SK-N-SH (cell line): ENCODE measurements at regions not wholly inside any gene's neighbourhood (a gene's known extent, or its start where the extent isn't known, plus 50 kb on each side); places are given as distances from the start of the nearest gene placed in this dataset.

ENCODE experiments used
- CTCF ChIA-PET: fragments of 300-600, 350-600 bp; formaldehyde crosslinking; extraction: SDS; loops from one replicate; lab custom pipeline; 2021; lab: Yijun Ruan, JAX
- POLR2A ChIA-PET: fragments of 350-600 bp; sonication (Branson Sonifier 250); formaldehyde crosslinking; extraction: SDS; loops from one replicate; lab custom pipeline; 2020; ENCODE audit warnings: antibody characterized with exemption, inconsistent platforms; lab: Yijun Ruan, JAX
- DNase-seq: peaks from one replicate; pipeline ENCODE4 v3.0.0; 2012
- H2AFZ ChIP-seq: fragments of 200-600 bp; sonication (generic); 2 replicates; pipeline ENCODE4 v1.8.1; 2016; ENCODE audit warnings: antibody characterized with exemption, mild to moderate bottlenecking, low read depth
- H3F3A ChIP-seq: fragments of 200-600 bp; sonication (generic); replicated peaks from 2 replicates; pipeline ENCODE3; 2016; ENCODE audit warnings: antibody characterized with exemption, mild to moderate bottlenecking; ENCODE audit not compliant: insufficient read depth
- H3K27ac ChIP-seq, 2 experiments: fragments of 200-500 bp in 1 of 2; fragments of 200-600 bp in 1 of 2; sonication (Bioruptor generic) in 1 of 2; sonication (generic), shearing (Covaris generic) in 1 of 2; 2 replicates each; pipeline versions ENCODE4 v1.5.1 to v1.6.1; 2014 to 2016; ENCODE audit warnings: low read depth in 2 of 2, inconsistent platforms in 1 of 2, low read length in 1 of 2, mild to moderate bottlenecking in 1 of 2, mixed read lengths in 1 of 2
- H3K27me3 ChIP-seq: fragments of 200-600 bp; sonication (generic), shearing (Covaris generic); 2 replicates; pipeline ENCODE4 v1.6.1; 2016; ENCODE audit warnings: mixed run types; ENCODE audit not compliant: insufficient read depth
- H3K36me3 ChIP-seq, 2 experiments: fragments of 200-500 bp in 1 of 2; fragments of 200-600 bp in 1 of 2; sonication (Bioruptor generic) in 1 of 2; sonication (generic) in 1 of 2; replicated peaks in 1 of 2; 2 replicates each; pipeline versions ENCODE3 to v1.5.1; 2014 to 2016; ENCODE audit warnings: low read length in 1 of 2, mild to moderate bottlenecking in 1 of 2; ENCODE audit not compliant: insufficient read depth in 2 of 2, control insufficient read depth in 1 of 2
- H3K4me1 ChIP-seq, 2 experiments: fragments of 200-500 bp in 1 of 2; fragments of 200-600 bp in 1 of 2; sonication (Bioruptor generic) in 1 of 2; sonication (generic), shearing (Covaris generic) in 1 of 2; 2 replicates each; pipeline versions ENCODE4 v1.5.1 to v1.6.1; 2014 to 2016; ENCODE audit warnings: low read depth in 1 of 2, low read length in 1 of 2, mixed run types in 1 of 2; ENCODE audit not compliant: insufficient read depth in 2 of 2, control insufficient read depth in 1 of 2
- H3K4me2 ChIP-seq: fragments of 200-600 bp; sonication (generic), shearing (Covaris generic); 2 replicates; pipeline ENCODE4 v1.6.1; 2017; ENCODE audit warnings: mixed run types
- H3K4me3 ChIP-seq, 2 experiments: fragments of 200-500 bp in 1 of 2; fragments of 200-600 bp in 1 of 2; sonication (Bioruptor generic) in 1 of 2; sonication (generic), shearing (Covaris generic) in 1 of 2; 2 replicates each; pipeline versions ENCODE4 v1.5.1 to v1.8.1; 2014 to 2016; ENCODE audit warnings: low read depth in 2 of 2, inconsistent platforms in 1 of 2, low read length in 1 of 2, mild to moderate bottlenecking in 1 of 2, mixed read lengths in 1 of 2, moderate library complexity in 1 of 2
- H3K79me2 ChIP-seq: fragments of 200-600 bp; sonication (generic); 2 replicates; pipeline ENCODE4 v1.8.1; 2017; ENCODE audit warnings: mild to moderate bottlenecking; ENCODE audit not compliant: insufficient read depth
- H3K9ac ChIP-seq: fragments of 200-600 bp; sonication (generic); 2 replicates; pipeline ENCODE4 v1.6.1; 2017; ENCODE audit warnings: mixed run types
- H3K9me2 ChIP-seq: fragments of 200-600 bp; sonication (generic); 2 replicates; pipeline ENCODE4 v1.6.1; 2017; ENCODE audit warnings: mixed run types
- H3K9me3 ChIP-seq: fragments of 200-600 bp; sonication (generic); 2 replicates; pipeline ENCODE4 v1.6.1; 2017; ENCODE audit warnings: mixed run types, mild to moderate bottlenecking, moderate library complexity
- H4K20me1 ChIP-seq: fragments of 200-600 bp; sonication (generic); 2 replicates; pipeline ENCODE4 v1.6.1; 2017; ENCODE audit warnings: mild to moderate bottlenecking, mixed run types; ENCODE audit not compliant: insufficient read depth
- EZH2phosphoT487 ChIP-seq: fragments of 200-600 bp; sonication (generic); IDR thresholded peaks from 2 replicates; pipeline ENCODE4 v1.6.1; 2017; ENCODE audit warnings: low read depth, mixed run types, mild to moderate bottlenecking, antibody characterized with exemption, moderate library complexity, borderline replicate concordance
- FOSL2 ChIP-seq: IDR thresholded peaks from 2 replicates; pipeline ENCODE4 v1.4.0; 2012; ENCODE audit warnings: low read depth, mild to moderate bottlenecking, moderate library complexity, borderline replicate concordance
- FOXM1 ChIP-seq: IDR thresholded peaks from 2 replicates; pipeline ENCODE4 v1.4.0; 2012; ENCODE audit warnings: low read depth, mild to moderate bottlenecking
- GABPA ChIP-seq: IDR thresholded peaks from 2 replicates; pipeline ENCODE4 v1.4.0; 2012; ENCODE audit warnings: low read depth, mild to moderate bottlenecking
- MEF2A ChIP-seq: IDR thresholded peaks from 2 replicates; pipeline ENCODE4 v1.4.0; 2012; ENCODE audit warnings: low read depth, borderline replicate concordance
- RXRA ChIP-seq: IDR thresholded peaks from 2 replicates; pipeline ENCODE4 v1.4.0; 2012; ENCODE audit warnings: low read depth, mild to moderate bottlenecking, borderline replicate concordance
- SMC3 ChIP-seq: IDR thresholded peaks from 2 replicates; pipeline ENCODE4 v1.6.1; 2012; ENCODE audit warnings: low read depth, low read length, improper control_type of control experiment
- TCF12 ChIP-seq: IDR thresholded peaks from 2 replicates; pipeline ENCODE4 v1.4.0; 2012
- TEAD4 ChIP-seq: IDR thresholded peaks from 2 replicates; pipeline ENCODE4 v1.4.0; 2012; ENCODE audit warnings: mild to moderate bottlenecking, borderline replicate concordance; ENCODE audit not compliant: insufficient read depth
- WGBS: methylation state at CpG from one replicate; pipeline ENCODE4 v1.1.6; 2017; ENCODE audit warnings: low lambda C conversion rate; 5-methylcytosine and 5-hydroxymethylcytosine counted together
- TF ChIP-seq, protein P1 (sequence below): IDR thresholded peaks from 2 replicates; pipeline ENCODE4; 2012
- TF ChIP-seq, protein P2 (sequence below): fragments of 150-350 bp; IDR thresholded peaks from 2 replicates; pipeline ENCODE4 v1.6.1; 2016; ENCODE audit warnings: mild to moderate bottlenecking, low read depth, low read length
- TF ChIP-seq, protein P3 (sequence below): IDR thresholded peaks from 2 replicates; pipeline ENCODE4 v1.4.0; 2012; ENCODE audit warnings: low read depth, borderline replicate concordance
- TF ChIP-seq, protein P4 (sequence below): IDR thresholded peaks from 2 replicates; pipeline ENCODE4 v1.6.1; 2012; ENCODE audit warnings: mild to moderate bottlenecking, low read depth, low read length, moderate library complexity
- TF ChIP-seq, protein P5 (sequence below): IDR thresholded peaks from 2 replicates; pipeline ENCODE4 v1.4.0; 2012; ENCODE audit warnings: low read depth, borderline replicate concordance

DNA sequence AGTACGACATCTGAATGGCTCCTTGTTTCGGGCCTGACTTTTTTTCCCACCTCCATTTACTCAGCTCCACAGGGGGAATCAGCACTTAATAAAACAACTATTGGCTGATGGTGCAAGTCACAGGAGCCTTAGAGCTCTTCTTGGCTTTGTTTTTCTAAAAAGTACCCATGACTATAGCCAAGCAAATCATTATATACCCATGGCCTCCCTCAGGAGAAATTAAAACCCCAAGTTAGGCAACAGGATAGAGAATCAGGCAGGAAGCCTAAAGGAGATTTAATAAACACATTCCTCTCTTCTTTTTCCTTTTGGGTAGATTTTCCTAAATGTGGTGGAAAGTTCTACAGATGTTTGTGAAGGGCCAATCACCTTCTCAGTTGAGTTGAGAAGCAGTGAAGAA lies 91.9 kb upstream of the RBPJ start:
- Histone ChIP-seq H3K27me3 (no peaks in the 10 kb centered on the region; the same call in 1 of the 2 replicates), H3K9ac (no peak overlapping the region), H2AFZ (no peak overlapping the region), H3K9me3 (no peaks in the 10 kb centered on the region), H3K4me2 (no peak overlapping the region), H3K36me3 (no peaks in the 10 kb centered on the region), H3K4me1 (peaks cover 0 to 4% of the 10 kb centered on the region in 2 experiments; a peak in 1 of 4 replicates), H3K4me3 (no peak overlapping the region), H3K9me2 (no peaks in the 10 kb centered on the region), H3K79me2 (no peaks in the 10 kb centered on the region), H4K20me1 (no peaks in the 10 kb centered on the region), H3K27ac (no peak overlapping the region), H3F3A (no peaks in the 10 kb centered on the region)
- TF ChIP-seq FOXM1: no peak
- TF ChIP-seq, protein P1, sequence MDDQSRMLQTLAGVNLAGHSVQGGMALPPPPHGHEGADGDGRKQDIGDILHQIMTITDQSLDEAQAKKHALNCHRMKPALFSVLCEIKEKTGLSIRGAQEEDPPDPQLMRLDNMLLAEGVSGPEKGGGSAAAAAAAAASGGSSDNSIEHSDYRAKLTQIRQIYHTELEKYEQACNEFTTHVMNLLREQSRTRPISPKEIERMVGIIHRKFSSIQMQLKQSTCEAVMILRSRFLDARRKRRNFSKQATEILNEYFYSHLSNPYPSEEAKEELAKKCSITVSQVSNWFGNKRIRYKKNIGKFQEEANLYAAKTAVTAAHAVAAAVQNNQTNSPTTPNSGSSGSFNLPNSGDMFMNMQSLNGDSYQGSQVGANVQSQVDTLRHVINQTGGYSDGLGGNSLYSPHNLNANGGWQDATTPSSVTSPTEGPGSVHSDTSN: no peak
- TF ChIP-seq, protein P2, sequence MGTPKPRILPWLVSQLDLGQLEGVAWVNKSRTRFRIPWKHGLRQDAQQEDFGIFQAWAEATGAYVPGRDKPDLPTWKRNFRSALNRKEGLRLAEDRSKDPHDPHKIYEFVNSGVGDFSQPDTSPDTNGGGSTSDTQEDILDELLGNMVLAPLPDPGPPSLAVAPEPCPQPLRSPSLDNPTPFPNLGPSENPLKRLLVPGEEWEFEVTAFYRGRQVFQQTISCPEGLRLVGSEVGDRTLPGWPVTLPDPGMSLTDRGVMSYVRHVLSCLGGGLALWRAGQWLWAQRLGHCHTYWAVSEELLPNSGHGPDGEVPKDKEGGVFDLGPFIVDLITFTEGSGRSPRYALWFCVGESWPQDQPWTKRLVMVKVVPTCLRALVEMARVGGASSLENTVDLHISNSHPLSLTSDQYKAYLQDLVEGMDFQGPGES: no peak
- no peak for TF ChIP-seq MEF2A
- no peak for TF ChIP-seq TCF12
- TF ChIP-seq, protein P3, sequence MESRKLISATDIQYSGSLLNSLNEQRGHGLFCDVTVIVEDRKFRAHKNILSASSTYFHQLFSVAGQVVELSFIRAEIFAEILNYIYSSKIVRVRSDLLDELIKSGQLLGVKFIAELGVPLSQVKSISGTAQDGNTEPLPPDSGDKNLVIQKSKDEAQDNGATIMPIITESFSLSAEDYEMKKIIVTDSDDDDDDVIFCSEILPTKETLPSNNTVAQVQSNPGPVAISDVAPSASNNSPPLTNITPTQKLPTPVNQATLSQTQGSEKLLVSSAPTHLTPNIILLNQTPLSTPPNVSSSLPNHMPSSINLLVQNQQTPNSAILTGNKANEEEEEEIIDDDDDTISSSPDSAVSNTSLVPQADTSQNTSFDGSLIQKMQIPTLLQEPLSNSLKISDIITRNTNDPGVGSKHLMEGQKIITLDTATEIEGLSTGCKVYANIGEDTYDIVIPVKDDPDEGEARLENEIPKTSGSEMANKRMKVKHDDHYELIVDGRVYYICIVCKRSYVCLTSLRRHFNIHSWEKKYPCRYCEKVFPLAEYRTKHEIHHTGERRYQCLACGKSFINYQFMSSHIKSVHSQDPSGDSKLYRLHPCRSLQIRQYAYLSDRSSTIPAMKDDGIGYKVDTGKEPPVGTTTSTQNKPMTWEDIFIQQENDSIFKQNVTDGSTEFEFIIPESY: no peak
- no peak for TF ChIP-seq EZH2phosphoT487
- no peak for TF ChIP-seq FOSL2
- TF ChIP-seq SMC3: no peak
- no peak for TF ChIP-seq RXRA
- ChIA-PET POLR2A (no interaction called here), CTCF (interaction anchor here (1.0 kb wide), 1 partner anchor 102 kb away, joined by 3 read pairs; no protein-coding TSS in a partner anchor)
- DNase-seq: no peak
- 92% methylated on average over 2 of the region's 2 CpGs for WGBS

DNA sequence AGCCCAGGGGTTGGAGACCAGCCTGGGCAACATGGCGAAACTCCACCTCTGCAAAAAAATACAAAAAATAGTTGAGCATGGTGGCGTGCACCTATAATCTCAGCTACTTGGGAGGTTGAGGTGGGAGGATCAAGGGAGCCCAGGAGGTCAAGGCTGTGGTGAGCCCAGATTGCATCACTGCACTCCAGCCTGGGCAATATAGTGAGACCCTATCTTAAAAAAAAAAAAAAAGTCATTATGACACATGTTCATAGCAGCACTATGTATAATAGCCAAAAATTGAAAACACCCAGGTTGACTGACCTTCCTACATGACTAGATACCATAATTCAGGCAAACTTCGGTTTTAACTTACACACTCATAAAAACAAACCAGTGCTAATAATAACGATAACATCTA lies 90.8 kb upstream of the RBPJ start:
- H3K4me3 ChIP-seq: no peak overlapping the region
- H3F3A ChIP-seq: no peaks in the 10 kb centered on the region
- H3K27me3 ChIP-seq: no peaks in the 10 kb centered on the region; the same call in 1 of the 2 replicates
- H3K9ac ChIP-seq: no peak overlapping the region
- no peaks in the 10 kb centered on the region for H3K9me3 ChIP-seq
- WGBS: 80% methylated on average over 4 of the region's 4 CpGs
- H3K27ac ChIP-seq: no peak overlapping the region
- H2AFZ ChIP-seq: no peak overlapping the region
- ChIA-PET CTCF (interaction anchor here (0.9 kb wide), 1 partner anchor 100 kb away, joined by 3 read pairs; no protein-coding TSS in a partner anchor), POLR2A (no interaction called here)
- no peak for DNase-seq
- no peaks in the 10 kb centered on the region for H3K36me3 ChIP-seq
- H4K20me1 ChIP-seq: no peaks in the 10 kb centered on the region
- H3K4me2 ChIP-seq: no peak overlapping the region
- no peaks in the 10 kb centered on the region for H3K9me2 ChIP-seq
- H3K79me2 ChIP-seq: no peaks in the 10 kb centered on the region
- H3K4me1 ChIP-seq: peaks cover 0 to 4% of the 10 kb centered on the region in 2 experiments; a peak in 1 of 4 replicates
- TF ChIP-seq, protein P3: no peak
- TF ChIP-seq SMC3: no peak
- TF ChIP-seq, protein P4, sequence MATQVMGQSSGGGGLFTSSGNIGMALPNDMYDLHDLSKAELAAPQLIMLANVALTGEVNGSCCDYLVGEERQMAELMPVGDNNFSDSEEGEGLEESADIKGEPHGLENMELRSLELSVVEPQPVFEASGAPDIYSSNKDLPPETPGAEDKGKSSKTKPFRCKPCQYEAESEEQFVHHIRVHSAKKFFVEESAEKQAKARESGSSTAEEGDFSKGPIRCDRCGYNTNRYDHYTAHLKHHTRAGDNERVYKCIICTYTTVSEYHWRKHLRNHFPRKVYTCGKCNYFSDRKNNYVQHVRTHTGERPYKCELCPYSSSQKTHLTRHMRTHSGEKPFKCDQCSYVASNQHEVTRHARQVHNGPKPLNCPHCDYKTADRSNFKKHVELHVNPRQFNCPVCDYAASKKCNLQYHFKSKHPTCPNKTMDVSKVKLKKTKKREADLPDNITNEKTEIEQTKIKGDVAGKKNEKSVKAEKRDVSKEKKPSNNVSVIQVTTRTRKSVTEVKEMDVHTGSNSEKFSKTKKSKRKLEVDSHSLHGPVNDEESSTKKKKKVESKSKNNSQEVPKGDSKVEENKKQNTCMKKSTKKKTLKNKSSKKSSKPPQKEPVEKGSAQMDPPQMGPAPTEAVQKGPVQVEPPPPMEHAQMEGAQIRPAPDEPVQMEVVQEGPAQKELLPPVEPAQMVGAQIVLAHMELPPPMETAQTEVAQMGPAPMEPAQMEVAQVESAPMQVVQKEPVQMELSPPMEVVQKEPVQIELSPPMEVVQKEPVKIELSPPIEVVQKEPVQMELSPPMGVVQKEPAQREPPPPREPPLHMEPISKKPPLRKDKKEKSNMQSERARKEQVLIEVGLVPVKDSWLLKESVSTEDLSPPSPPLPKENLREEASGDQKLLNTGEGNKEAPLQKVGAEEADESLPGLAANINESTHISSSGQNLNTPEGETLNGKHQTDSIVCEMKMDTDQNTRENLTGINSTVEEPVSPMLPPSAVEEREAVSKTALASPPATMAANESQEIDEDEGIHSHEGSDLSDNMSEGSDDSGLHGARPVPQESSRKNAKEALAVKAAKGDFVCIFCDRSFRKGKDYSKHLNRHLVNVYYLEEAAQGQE: no peak
- TF ChIP-seq, protein P5, sequence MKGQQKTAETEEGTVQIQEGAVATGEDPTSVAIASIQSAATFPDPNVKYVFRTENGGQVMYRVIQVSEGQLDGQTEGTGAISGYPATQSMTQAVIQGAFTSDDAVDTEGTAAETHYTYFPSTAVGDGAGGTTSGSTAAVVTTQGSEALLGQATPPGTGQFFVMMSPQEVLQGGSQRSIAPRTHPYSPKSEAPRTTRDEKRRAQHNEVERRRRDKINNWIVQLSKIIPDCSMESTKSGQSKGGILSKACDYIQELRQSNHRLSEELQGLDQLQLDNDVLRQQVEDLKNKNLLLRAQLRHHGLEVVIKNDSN: no peak
- TF ChIP-seq GABPA: no peak
- TF ChIP-seq, protein P2: no peak
- TF ChIP-seq TEAD4: no peak
